ENCODE measurements at regions not wholly inside any gene's neighbourhood (a gene's known extent, or its start where the extent isn't known, plus 50 kb on each side); places are given as distances from the start of the nearest gene placed in this dataset.

GRCh38 chr5:72604111-72604797, 97.0 kb upstream of the ZNF366 start:
- TF ChIP-seq, protein P1, sequence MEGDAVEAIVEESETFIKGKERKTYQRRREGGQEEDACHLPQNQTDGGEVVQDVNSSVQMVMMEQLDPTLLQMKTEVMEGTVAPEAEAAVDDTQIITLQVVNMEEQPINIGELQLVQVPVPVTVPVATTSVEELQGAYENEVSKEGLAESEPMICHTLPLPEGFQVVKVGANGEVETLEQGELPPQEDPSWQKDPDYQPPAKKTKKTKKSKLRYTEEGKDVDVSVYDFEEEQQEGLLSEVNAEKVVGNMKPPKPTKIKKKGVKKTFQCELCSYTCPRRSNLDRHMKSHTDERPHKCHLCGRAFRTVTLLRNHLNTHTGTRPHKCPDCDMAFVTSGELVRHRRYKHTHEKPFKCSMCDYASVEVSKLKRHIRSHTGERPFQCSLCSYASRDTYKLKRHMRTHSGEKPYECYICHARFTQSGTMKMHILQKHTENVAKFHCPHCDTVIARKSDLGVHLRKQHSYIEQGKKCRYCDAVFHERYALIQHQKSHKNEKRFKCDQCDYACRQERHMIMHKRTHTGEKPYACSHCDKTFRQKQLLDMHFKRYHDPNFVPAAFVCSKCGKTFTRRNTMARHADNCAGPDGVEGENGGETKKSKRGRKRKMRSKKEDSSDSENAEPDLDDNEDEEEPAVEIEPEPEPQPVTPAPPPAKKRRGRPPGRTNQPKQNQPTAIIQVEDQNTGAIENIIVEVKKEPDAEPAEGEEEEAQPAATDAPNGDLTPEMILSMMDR (IDR thresholded peaks at IDR 0.05) = no peak
- TF ChIP-seq POLR2A (IDR thresholded peaks at IDR 0.05) = no peak

Measured in right lobe of liver (tissue), 4 donors.